ENCODE measurements at regions not wholly inside any gene's neighbourhood (a gene's known extent, or its start where the extent isn't known, plus 50 kb on each side); places are given as distances from the start of the nearest gene placed in this dataset.
A peak's percentile ranks its signal among the peaks of the same experiment; 100 is the strongest.
"Not testable (repeated sequence)": the region's sequence is repeated elsewhere in the genome, so short reads cannot be mapped to it uniquely, and the experiment has no call there.

DNA sequence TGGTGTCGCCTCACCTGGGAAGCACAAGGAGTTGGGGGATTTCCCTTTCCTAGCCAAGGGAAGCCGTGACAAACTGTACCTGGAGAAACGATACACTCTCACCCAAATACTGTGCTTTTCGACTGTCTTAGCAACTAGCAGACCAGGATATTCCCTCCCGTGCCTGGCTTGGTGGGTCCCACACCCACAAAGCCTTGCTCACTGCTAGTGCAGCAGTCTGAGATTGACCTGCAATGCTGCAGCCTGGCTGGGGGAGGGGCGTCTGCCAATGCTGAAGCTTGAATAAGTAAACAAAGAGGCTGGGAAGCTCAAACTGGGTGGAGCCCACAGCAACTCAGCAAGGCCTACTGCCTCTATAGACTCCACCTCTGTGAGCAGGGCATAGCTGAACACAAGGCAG is 448.6 kb upstream of the FSIP2 start:
- H3K27ac ChIP-seq (ENCODE audit: low read length); H3K4me3 ChIP-seq (ENCODE audit: low read length); H3K4me1 ChIP-seq (ENCODE audit: control insufficient read depth, insufficient read depth, low read length); H3K36me3 ChIP-seq (ENCODE audit: control insufficient read depth, insufficient read depth, low read length); H3K9me3 ChIP-seq (ENCODE audit: control insufficient read depth, low read depth, low read length); H3K27me3 ChIP-seq (ENCODE audit: control insufficient read depth, insufficient read depth, low read length); DNase-seq: not testable (repeated sequence)
- no CpG with 5 or more reads among the region's 6 CpGs for WGBS (ENCODE audit: insufficient coverage, low lambda C conversion rate)

DNA sequence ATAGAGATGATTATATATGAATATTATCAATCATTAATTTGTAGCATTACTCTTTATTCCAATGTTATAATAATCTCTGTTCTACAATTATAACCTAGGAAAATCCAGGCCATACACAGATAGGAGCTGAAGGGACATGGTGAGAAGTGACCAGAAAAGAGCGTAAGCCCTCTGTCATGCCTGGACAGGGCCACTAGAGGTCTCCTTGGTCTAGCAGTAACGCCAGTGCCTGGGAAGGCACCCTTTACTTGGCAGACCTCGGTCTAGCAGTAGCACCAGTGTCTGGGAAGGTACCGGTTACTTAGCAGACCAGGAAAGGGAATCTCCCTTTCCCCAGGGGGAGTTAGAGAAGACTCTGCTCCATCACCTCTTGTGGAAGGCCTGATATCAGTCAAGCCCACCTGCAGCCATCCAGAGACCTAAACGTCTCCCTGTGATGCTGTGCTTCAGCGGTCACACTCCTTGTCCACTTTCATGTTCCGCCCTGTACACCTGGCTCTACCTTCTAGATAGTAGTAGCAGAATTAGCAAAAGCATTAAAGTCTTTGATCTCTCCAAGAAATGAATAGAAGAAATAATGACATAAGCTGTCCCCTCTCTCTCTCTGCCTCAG is 447.5 kb upstream of the FSIP2 start:
- no peaks in the 10 kb centered on the region for H3K9me3 ChIP-seq (ENCODE audit: control insufficient read depth, low read depth, low read length)
- no CpG with 5 or more reads among the region's 7 CpGs for WGBS (ENCODE audit: insufficient coverage, low lambda C conversion rate)
- no peaks in the 10 kb centered on the region for H3K36me3 ChIP-seq (ENCODE audit: control insufficient read depth, insufficient read depth, low read length)
- H3K4me3 ChIP-seq (ENCODE audit: low read length) = no peak overlapping the region
- peak; percentile 12 to 14 for DNase-seq
- no peak overlapping the region for H3K27ac ChIP-seq (ENCODE audit: low read length)
- no peaks in the 10 kb centered on the region for H3K4me1 ChIP-seq (ENCODE audit: control insufficient read depth, insufficient read depth, low read length)
- H3K27me3 ChIP-seq (ENCODE audit: control insufficient read depth, insufficient read depth, low read length) = no peaks in the 10 kb centered on the region

DNA sequence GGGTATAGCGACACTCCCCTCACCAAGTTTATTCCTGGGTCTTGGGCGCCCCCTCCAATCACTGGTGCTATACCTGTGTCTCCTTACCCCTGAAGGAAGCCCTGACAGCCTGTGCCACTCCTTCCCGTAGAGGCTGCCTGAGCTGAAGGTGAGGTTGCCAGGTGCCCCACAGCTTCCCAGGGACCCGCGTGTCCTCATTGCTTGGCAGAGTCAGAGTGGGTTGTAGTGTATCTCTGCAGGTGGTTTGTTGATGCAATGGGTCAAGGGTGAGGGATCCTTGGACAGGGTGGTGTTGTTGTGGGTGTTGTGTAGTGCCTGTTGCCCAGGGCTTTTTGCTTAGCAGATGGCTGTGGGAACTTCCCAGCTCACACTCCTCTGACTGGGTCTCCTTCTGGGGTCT is 438.7 kb upstream of the FSIP2 start:
- Histone ChIP-seq H3K4me1 (ENCODE audit: control insufficient read depth, insufficient read depth, low read length) (no peaks in the 10 kb centered on the region), H3K4me3 (ENCODE audit: low read length) (no peak overlapping the region), H3K27ac (ENCODE audit: low read length) (no peak overlapping the region), H3K36me3 (ENCODE audit: control insufficient read depth, insufficient read depth, low read length) (no peaks in the 10 kb centered on the region), H3K27me3 (ENCODE audit: control insufficient read depth, insufficient read depth, low read length) (no peaks in the 10 kb centered on the region), H3K9me3 (ENCODE audit: control insufficient read depth, low read depth, low read length) (no peaks in the 10 kb centered on the region)
- WGBS (ENCODE audit: insufficient coverage, low lambda C conversion rate) = no CpG with 5 or more reads among the region's 5 CpGs
- DNase-seq = no peak

DNA sequence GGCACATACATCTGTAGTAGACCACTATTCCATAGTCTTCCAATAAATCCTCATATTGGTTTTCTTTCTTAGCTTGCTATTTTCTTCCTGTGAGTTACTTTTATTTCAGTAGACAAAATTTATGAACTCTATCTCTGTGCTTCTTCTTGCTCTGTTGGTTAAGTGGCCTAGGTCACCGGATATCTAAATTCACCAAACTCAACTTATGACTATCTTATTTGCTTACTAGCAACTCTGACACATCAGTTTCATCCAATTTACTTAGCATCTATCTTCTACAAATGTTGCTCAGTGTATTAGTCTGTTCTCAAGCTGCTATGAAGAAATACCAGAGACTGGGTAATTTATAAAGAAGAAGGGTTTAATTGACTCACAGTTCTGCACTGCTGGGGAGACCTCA is 432.5 kb upstream of the FSIP2 start:
- WGBS (ENCODE audit: insufficient coverage, low lambda C conversion rate) = no CpG with 5 or more reads among the region's 1 CpG
- H3K4me1 ChIP-seq (ENCODE audit: control insufficient read depth, insufficient read depth, low read length) = no peaks in the 10 kb centered on the region

DNA sequence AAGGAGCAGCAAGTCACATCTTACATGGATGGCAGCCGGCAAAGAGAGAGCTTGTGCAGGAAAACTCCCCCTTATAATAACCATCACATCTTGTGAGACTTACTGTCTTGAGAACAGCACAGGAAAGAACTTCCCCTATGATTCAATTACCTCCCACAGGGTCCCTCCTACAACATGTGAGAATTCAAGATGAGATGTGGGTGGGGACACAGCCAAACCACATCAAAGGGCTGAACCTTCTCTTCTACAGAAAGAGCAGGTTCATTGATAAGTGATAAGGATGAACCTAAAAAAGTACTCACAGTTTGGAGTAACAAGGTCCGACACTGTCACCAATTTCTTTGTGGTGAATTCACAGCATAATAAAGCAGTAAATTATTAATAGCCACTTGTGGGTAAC is 422.2 kb upstream of the FSIP2 start:
- H3K4me3 ChIP-seq (ENCODE audit: low read length) = no peak overlapping the region
- H3K9me3 ChIP-seq (ENCODE audit: control insufficient read depth, low read depth, low read length) = no peaks in the 10 kb centered on the region
- WGBS (ENCODE audit: insufficient coverage, low lambda C conversion rate) = 83% methylated on average over 1 of the region's 2 CpGs
- DNase-seq = no peak
- H3K36me3 ChIP-seq (ENCODE audit: control insufficient read depth, insufficient read depth, low read length) = no peaks in the 10 kb centered on the region
- H3K27me3 ChIP-seq (ENCODE audit: control insufficient read depth, insufficient read depth, low read length) = no peaks in the 10 kb centered on the region
- H3K27ac ChIP-seq (ENCODE audit: low read length) = no peak overlapping the region
- H3K4me1 ChIP-seq (ENCODE audit: control insufficient read depth, insufficient read depth, low read length) = no peaks in the 10 kb centered on the region

More for the DNA sequence above, 432.5 kb upstream of the FSIP2 start:
- Histone ChIP-seq H3K27ac (ENCODE audit: low read length) (no peak overlapping the region), H3K4me3 (ENCODE audit: low read length) (no peak overlapping the region), H3K27me3 (ENCODE audit: control insufficient read depth, insufficient read depth, low read length) (no peaks in the 10 kb centered on the region), H3K36me3 (ENCODE audit: control insufficient read depth, insufficient read depth, low read length) (no peaks in the 10 kb centered on the region), H3K9me3 (ENCODE audit: control insufficient read depth, low read depth, low read length) (no peaks in the 10 kb centered on the region)
- no peak for DNase-seq

DNA sequence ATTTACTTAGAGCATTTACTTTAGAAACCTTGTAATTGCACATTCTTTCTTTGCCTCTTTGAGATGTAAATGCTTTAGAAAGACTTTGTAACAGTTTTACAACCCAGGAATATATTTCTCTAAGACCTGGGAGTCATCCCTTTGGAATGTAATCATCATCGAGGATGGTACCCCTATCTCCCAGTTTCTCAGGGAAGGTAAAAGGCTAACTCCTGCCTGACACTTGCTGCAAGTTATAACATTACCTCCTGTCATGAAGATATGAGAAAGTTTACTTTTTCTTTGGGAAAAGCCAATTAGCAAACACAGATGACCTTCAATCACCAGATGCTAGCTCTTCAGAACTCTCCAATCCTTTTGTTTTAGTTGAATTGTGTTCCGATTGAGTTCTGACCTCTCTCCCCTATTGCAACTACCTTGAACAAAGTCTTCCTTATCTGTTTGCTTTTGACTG is 420.3 kb upstream of the FSIP2 start:
- Histone ChIP-seq H3K4me3 (ENCODE audit: low read length) (no peak overlapping the region), H3K36me3 (ENCODE audit: control insufficient read depth, insufficient read depth, low read length) (no peaks in the 10 kb centered on the region), H3K27me3 (ENCODE audit: control insufficient read depth, insufficient read depth, low read length) (no peaks in the 10 kb centered on the region), H3K4me1 (ENCODE audit: control insufficient read depth, insufficient read depth, low read length) (no peaks in the 10 kb centered on the region), H3K27ac (ENCODE audit: low read length) (no peak overlapping the region), H3K9me3 (ENCODE audit: control insufficient read depth, low read depth, low read length) (no peaks in the 10 kb centered on the region)
- 0% methylated on average over 1 of the region's 2 CpGs for whole genome bisulfite sequencing (ENCODE audit: insufficient coverage, low lambda C conversion rate)
- peak; percentile 1 to 12 for DNase-seq

DNA sequence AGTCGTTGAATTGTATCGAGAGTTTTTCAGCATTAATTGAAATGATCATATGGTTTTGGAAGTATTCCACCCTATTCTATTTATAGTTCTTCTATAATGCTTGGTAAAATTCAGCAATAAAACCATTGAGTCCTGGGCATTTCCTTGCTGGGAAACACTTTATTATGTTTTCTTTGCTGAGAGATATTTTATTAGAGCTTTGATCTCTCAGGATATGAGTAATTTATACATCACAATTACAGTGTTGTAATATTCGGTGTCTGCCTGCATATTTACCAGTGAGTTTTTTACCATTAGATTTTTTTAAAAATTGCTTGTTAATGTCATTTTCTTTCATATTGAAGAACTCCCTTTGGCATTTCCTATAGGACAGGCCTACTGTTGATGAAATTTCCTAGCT is 402.7 kb upstream of the FSIP2 start:
- no peaks in the 10 kb centered on the region for H3K9me3 ChIP-seq (ENCODE audit: control insufficient read depth, low read depth, low read length)
- no peaks in the 10 kb centered on the region for H3K4me1 ChIP-seq (ENCODE audit: control insufficient read depth, insufficient read depth, low read length)
- DNase-seq = no peak
- H3K4me3 ChIP-seq (ENCODE audit: low read length) = no peak overlapping the region
- H3K27ac ChIP-seq (ENCODE audit: low read length) = no peak overlapping the region
- no peaks in the 10 kb centered on the region for H3K36me3 ChIP-seq (ENCODE audit: control insufficient read depth, insufficient read depth, low read length)
- WGBS (ENCODE audit: insufficient coverage, low lambda C conversion rate) = 87% methylated on average over 2 of the region's 3 CpGs
- no peaks in the 10 kb centered on the region for H3K27me3 ChIP-seq (ENCODE audit: control insufficient read depth, insufficient read depth, low read length)

DNA sequence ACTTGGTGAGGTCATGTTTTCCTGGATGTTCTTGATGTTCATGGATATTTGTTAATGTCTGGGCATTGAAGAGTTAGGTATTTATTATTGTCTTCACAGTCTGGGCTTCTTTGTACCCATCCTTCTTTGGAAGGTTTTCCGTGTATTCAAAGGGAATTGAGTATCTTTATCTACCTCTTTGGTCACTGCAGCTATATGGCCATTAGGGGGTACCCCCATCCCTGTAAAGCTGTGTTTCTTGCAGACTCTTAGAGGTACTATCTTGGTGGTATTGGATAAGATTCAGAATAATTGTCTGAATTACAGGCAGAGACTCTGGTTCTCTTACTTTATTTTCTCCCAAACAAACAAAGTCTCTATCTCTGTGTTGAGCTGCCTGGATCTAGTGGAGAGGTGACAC is 401.6 kb upstream of the FSIP2 start:
- Histone ChIP-seq H3K36me3 (ENCODE audit: control insufficient read depth, insufficient read depth, low read length) (no peaks in the 10 kb centered on the region), H3K27ac (ENCODE audit: low read length) (no peak overlapping the region), H3K4me1 (ENCODE audit: control insufficient read depth, insufficient read depth, low read length) (no peaks in the 10 kb centered on the region), H3K4me3 (ENCODE audit: low read length) (no peak overlapping the region), H3K9me3 (ENCODE audit: control insufficient read depth, low read depth, low read length) (no peaks in the 10 kb centered on the region), H3K27me3 (ENCODE audit: control insufficient read depth, insufficient read depth, low read length) (no peaks in the 10 kb centered on the region)
- no peak for DNase-seq
- no CpG with 5 or more reads among the region's 1 CpG for WGBS (ENCODE audit: insufficient coverage, low lambda C conversion rate)

DNA sequence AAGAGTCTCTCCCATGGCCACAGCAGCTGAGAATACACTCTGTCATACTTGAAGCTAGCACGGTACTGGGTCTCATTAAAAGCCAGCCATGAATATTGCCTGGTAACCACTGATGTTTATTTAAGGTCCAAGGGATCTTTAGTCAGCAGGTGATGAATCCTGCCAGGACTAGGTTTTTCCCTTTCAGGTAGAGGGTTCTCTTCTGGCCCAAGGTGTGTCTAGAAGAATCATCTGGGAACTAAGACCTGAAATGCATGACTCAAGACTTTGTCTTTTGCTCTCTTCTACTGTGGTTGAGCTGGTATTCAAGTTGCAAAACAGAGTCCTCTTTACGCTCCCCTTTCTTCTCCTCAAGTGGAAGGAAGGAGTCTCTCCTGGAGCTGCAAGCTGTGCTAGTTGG is 400.5 kb upstream of the FSIP2 start:
- Histone ChIP-seq H3K4me1 (ENCODE audit: control insufficient read depth, insufficient read depth, low read length) (no peaks in the 10 kb centered on the region), H3K4me3 (ENCODE audit: low read length) (no peak overlapping the region), H3K36me3 (ENCODE audit: control insufficient read depth, insufficient read depth, low read length) (no peaks in the 10 kb centered on the region), H3K9me3 (ENCODE audit: control insufficient read depth, low read depth, low read length) (no peaks in the 10 kb centered on the region), H3K27ac (ENCODE audit: low read length) (no peak overlapping the region), H3K27me3 (ENCODE audit: control insufficient read depth, insufficient read depth, low read length) (no peaks in the 10 kb centered on the region)
- WGBS (ENCODE audit: insufficient coverage, low lambda C conversion rate) = no CpG with 5 or more reads among the region's 2 CpGs
- no peak for DNase-seq

DNA sequence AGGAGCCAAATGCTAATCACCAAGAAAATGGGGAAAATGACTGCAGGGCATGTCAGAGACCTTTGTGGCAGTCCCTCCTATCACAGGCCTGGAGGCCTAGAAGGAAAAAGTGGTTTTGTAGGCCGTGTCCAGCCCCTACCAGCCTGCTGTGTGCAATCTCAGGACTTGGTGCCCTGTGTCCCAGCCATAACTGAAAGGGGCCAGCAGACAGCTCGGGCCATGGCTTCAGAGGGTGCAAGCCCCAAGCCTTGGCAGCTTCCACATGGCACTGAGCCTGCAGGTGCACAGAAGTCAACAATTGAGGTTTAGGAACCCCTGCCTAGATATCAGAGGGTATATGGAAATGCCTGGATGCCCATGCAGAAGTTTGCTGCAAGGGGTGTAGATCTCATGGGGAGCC is 391.2 kb upstream of the FSIP2 start:
- DNase-seq = no peak
- Histone ChIP-seq H3K27ac (ENCODE audit: low read length) (no peak overlapping the region), H3K27me3 (ENCODE audit: control insufficient read depth, insufficient read depth, low read length) (no peaks in the 10 kb centered on the region), H3K36me3 (ENCODE audit: control insufficient read depth, insufficient read depth, low read length) (no peaks in the 10 kb centered on the region), H3K9me3 (ENCODE audit: control insufficient read depth, low read depth, low read length) (no peaks in the 10 kb centered on the region), H3K4me3 (ENCODE audit: low read length) (no peak overlapping the region), H3K4me1 (ENCODE audit: control insufficient read depth, insufficient read depth, low read length) (no peaks in the 10 kb centered on the region)
- WGBS (ENCODE audit: insufficient coverage, low lambda C conversion rate) = no CpG with 5 or more reads among the region's 2 CpGs

DNA sequence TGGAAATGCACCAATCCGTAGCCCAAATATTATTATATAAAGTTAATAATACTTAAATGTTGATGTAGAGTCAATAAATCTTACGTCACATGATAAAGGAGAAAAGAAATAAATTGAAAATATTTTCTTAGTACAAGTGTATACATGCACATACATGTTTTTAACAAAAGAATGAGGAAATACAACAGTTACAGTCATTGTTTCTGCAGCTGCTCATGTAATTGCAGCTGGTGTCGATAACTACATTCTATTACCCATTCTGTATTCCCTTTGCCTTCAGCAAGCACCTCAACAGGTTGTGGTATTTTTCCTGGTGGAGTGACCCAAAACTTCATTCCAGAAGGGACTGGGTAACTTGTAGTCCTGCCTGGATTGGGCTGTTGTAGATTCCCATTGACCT is 377.8 kb upstream of the FSIP2 start:
- no peak overlapping the region for H3K4me3 ChIP-seq (ENCODE audit: low read length)
- no peak overlapping the region for H3K27ac ChIP-seq (ENCODE audit: low read length)
- WGBS (ENCODE audit: insufficient coverage, low lambda C conversion rate) = 100% methylated on average over 2 of the region's 3 CpGs
- H3K27me3 ChIP-seq (ENCODE audit: control insufficient read depth, insufficient read depth, low read length) = no peaks in the 10 kb centered on the region
- H3K9me3 ChIP-seq (ENCODE audit: control insufficient read depth, low read depth, low read length) = no peaks in the 10 kb centered on the region
- H3K36me3 ChIP-seq (ENCODE audit: control insufficient read depth, insufficient read depth, low read length) = no peaks in the 10 kb centered on the region
- DNase-seq = no peak
- H3K4me1 ChIP-seq (ENCODE audit: control insufficient read depth, insufficient read depth, low read length) = no peaks in the 10 kb centered on the region

Measured in large intestine (tissue), 3 donors.